Tibial artery (tissue), 4 donors: ENCODE measurements at regions not wholly inside any gene's neighbourhood (a gene's known extent, or its start where the extent isn't known, plus 50 kb on each side); places are given as distances from the start of the nearest gene placed in this dataset.
A peak's percentile ranks its signal among the peaks of the same experiment; 100 is the strongest.

Experiments used
- DNase-seq, 2 donors: peaks; one replicate each; pipeline ENCODE4 v3.0.0-alpha.2; 2019
- H3K27ac ChIP-seq, 2 donors: fragments of 200-600 bp; sonication (generic) in 1 of 2; 1 replicate in 1 of 2; 2 replicates in 1 of 2; pipeline ENCODE4 v1.5.1; 2018 to 2019; ENCODE audit warnings: mild to moderate bottlenecking in 1 of 2
- H3K27me3 ChIP-seq, 2 donors: fragments of 200-600 bp; sonication (generic) in 1 of 2; one replicate each; pipeline versions ENCODE4 v1.5.1 to v1.6.0; 2016 to 2019
- H3K36me3 ChIP-seq, 3 donors: fragments of 200-600 bp; sonication (generic) in 2 of 3; one replicate each; pipeline ENCODE4 v1.5.1; 2016 to 2019; ENCODE audit warnings: mild to moderate bottlenecking in 2 of 3
- H3K4me1 ChIP-seq, 4 donors: fragments of 200-600 bp; sonication (generic) in 2 of 4; 1 replicate in 3 of 4; 2 replicates in 1 of 4; pipeline ENCODE4 v1.5.1; 2016 to 2019
- H3K4me3 ChIP-seq, 2 donors: fragments of 200-600 bp; sonication (generic) in 1 of 2; 1 replicate in 1 of 2; 2 replicates in 1 of 2; pipeline ENCODE4 v1.5.1; 2018 to 2019; ENCODE audit warnings: mild to moderate bottlenecking in 2 of 2
- H3K9me3 ChIP-seq, 3 donors: fragments of 200-600 bp; sonication (generic) in 1 of 3; one replicate each; pipeline ENCODE4 v1.5.1; 2016 to 2019
- intact Hi-C: fragments of 100-400 bp; cut with DNase I; formaldehyde crosslinking; loops from one replicate; pipeline ENCODE4 v1.15.0; 2023; ENCODE audit warnings: low total_unique reads
- TF ChIP-seq, protein P1 (sequence below), 2 experiments: fragments of 200-600 bp in 1 of 2; fragments of 450-650 bp in 1 of 2; IDR thresholded peaks; one replicate each; pipeline ENCODE4 v1.5.1; 2017 to 2019; ENCODE audit warnings: antibody characterized with exemption in 2 of 2, mild to moderate bottlenecking in 1 of 2, moderate library complexity in 1 of 2

DNA sequence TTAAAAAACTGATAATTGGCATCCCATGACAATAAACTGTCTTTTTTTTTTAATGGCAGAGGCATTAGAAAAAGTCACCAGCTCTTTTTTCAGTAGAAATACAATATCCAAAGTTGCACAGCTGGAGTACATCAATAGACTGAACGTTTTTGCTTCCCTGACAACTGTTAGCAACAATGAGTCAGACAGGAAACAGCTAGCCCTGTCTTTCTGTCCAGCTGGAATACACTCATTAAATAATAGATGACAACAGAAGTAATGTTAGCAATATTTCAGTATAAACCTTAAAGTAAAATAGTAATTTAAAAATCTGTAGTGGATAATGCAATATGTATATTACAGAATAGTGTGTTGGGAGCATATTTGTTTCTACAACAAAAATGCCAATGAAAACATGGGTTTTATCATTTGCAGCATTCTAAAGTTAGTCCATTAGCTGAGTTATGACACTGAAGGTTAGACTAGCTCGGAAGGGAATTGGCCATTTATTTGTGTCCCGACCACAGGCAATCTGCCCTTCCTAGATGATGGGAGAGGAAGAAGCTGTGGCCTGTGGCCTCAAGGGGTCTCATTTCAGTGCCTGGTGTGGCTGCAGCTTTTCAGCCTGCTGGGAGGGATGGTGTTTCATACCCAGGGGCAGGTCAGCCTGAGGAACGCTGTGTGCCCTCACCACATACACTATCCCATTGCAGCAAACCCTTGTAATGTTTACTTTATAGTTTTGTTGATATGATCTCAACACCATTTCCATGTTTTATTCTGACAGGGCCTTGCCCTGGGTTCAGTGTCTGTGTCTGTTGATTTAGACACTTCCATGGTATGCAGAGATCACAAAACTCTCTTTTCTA, 173.3 kb downstream of the SLC16A9 start:
- TF ChIP-seq, protein P1, sequence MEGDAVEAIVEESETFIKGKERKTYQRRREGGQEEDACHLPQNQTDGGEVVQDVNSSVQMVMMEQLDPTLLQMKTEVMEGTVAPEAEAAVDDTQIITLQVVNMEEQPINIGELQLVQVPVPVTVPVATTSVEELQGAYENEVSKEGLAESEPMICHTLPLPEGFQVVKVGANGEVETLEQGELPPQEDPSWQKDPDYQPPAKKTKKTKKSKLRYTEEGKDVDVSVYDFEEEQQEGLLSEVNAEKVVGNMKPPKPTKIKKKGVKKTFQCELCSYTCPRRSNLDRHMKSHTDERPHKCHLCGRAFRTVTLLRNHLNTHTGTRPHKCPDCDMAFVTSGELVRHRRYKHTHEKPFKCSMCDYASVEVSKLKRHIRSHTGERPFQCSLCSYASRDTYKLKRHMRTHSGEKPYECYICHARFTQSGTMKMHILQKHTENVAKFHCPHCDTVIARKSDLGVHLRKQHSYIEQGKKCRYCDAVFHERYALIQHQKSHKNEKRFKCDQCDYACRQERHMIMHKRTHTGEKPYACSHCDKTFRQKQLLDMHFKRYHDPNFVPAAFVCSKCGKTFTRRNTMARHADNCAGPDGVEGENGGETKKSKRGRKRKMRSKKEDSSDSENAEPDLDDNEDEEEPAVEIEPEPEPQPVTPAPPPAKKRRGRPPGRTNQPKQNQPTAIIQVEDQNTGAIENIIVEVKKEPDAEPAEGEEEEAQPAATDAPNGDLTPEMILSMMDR (IDR thresholded peaks at IDR 0.05) = no peak
- Histone ChIP-seq H3K27me3 (no peaks in the 10 kb centered on the region), H3K36me3 (no peaks in the 10 kb centered on the region), H3K27ac (peak overlapping the region; percentile 64 to 74), H3K4me1 (peaks cover 0 to 24% (median 13%) of the 10 kb centered on the region in 4 donors), H3K9me3 (no peaks in the 10 kb centered on the region), H3K4me3 (no peak overlapping the region)
- intact Hi-C loops = no loop called here
- DNase-seq = no peak

DNA sequence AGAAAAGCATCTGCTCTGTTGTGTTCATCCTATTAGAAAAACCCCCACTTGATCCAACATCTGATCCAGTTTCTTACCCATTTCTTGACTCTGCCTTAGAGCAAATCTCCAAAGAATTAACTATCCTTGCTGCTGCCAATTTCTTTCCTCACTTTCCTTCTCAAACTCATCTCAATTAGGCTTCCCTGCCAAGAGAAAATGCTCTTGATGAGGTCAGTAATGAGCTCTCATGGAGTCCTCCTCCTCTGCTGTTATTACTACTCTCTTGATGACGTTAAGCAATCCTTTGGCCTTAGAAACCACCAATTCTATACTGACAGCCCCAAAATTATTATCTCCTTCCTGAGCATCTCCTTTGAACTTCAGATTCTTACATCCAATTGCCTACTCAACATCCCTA, 162.0 kb upstream of the FAM13C start:
- Histone ChIP-seq H3K27ac (no peak overlapping the region), H3K4me3 (no peak overlapping the region), H3K27me3 (no peaks in the 10 kb centered on the region), H3K36me3 (no peaks in the 10 kb centered on the region), H3K9me3 (no peaks in the 10 kb centered on the region), H3K4me1 (no peaks in the 10 kb centered on the region)
- TF ChIP-seq, protein P1 (IDR thresholded peaks at IDR 0.05) = no peak
- intact Hi-C loops = no loop called here
- no peak for DNase-seq

DNA sequence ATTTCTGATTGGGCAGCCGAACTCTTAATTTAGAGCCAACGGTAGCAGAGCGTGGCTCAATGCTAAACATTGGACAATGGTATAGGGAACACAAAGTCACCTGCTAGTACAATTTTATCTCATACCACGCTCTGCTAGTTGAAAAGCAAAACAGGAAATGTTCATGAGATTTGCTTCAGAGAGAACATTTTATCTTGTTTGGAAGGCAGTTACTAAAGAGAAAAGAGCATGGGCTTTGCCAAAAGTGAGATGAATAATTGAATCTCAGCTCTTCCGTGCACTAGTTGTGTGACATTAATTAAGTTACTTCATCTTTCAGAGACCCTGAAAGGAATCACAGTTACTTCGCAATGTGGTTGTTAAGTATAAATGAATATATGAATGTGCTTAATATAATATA, 161.5 kb upstream of the FAM13C start:
- intact Hi-C loops = no loop called here
- Histone ChIP-seq H3K9me3 (no peaks in the 10 kb centered on the region), H3K27ac (no peak overlapping the region), H3K4me3 (no peak overlapping the region), H3K36me3 (no peaks in the 10 kb centered on the region), H3K4me1 (no peaks in the 10 kb centered on the region), H3K27me3 (no peaks in the 10 kb centered on the region)
- no peak for DNase-seq
- TF ChIP-seq, protein P1 (IDR thresholded peaks at IDR 0.05) = no peak

DNA sequence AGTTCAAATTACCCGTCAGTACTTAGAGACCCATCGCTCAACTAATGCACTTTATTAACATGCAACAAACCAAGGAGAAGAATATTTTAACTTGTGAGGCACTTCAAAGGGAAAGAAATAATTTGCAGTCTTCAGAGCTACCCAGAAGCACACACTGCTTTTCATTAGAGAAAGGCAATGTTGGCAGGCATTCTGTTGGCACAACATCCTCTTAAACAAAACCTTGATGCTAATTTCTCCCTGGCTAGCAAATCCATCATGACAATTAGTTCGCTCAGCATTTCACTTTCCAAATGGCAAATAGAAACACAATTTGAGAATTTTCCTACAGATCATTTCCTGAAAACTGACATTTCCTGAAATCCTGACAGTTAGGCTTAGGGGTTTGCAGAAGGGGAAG, 155.6 kb upstream of the FAM13C start:
- Histone ChIP-seq H3K27ac (no peak overlapping the region), H3K9me3 (no peaks in the 10 kb centered on the region), H3K4me3 (no peak overlapping the region), H3K27me3 (no peaks in the 10 kb centered on the region), H3K36me3 (no peaks in the 10 kb centered on the region), H3K4me1 (no peaks in the 10 kb centered on the region)
- no peak for DNase-seq
- TF ChIP-seq, protein P1 (IDR thresholded peaks at IDR 0.05) = no peak
- intact Hi-C loops = no loop called here

DNA sequence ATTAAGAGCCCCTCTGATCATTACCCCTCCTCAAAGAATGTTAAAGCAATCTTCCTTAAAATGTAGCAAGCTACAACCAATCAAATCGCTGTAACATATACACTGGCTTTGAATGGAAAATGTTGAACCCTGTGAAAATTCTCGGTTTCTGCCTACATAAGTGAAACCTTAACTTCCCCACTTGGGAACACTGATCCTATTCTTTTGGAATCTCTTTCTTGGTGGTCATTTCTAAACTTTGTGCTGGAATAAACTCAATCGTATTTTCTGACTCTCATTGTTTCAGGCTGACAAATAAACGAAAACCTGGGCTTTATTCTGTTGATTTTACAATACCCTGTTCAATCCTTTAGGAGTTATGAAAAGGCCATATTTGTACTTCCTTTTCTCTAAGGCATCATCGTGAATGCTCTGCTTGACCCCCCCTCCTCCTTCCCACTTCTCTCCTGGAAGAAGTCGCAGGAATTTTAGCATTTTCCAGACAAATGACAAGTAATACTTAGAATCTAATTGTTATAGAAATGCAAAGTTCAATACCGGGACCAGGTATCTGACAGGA, 155.1 kb upstream of the FAM13C start:
- DNase-seq = no peak
- H3K4me3 ChIP-seq = no peak overlapping the region
- intact Hi-C loops = no loop called here
- no peaks in the 10 kb centered on the region for H3K9me3 ChIP-seq
- H3K4me1 ChIP-seq = no peaks in the 10 kb centered on the region
- H3K36me3 ChIP-seq = no peaks in the 10 kb centered on the region
- TF ChIP-seq, protein P1 (IDR thresholded peaks at IDR 0.05) = no peak
- H3K27me3 ChIP-seq = no peaks in the 10 kb centered on the region
- H3K27ac ChIP-seq = no peak overlapping the region
